Right ventricle myocardium inferior (tissue), 1 donor: ENCODE measurements at regions not wholly inside any gene's neighbourhood (a gene's known extent, or its start where the extent isn't known, plus 50 kb on each side); places are given as distances from the start of the nearest gene placed in this dataset.

Experiments
- ATAC-seq: fragments of 200-7000 bp; cut with Tn5 transposase; one replicate; pipeline ENCODE4 v1.9.1; 2020; ENCODE audit warnings: mild to moderate bottlenecking, moderate library complexity
- DNase-seq: peaks from one replicate; pipeline ENCODE4 v3.0.0; 2021; ENCODE audit errors: missing footprints
- intact Hi-C: fragments of 100-400 bp; cut with DNase I; formaldehyde crosslinking; loops from one replicate; pipeline ENCODE4 v1.11.0; 2022
- donor health status: DM: no; HTN: yes; CAD: no; lungs with severe emphysema.

- no peak for DNase-seq
- intact Hi-C loops = no loop called here
- no peak for ATAC-seq
These were observed 58.6 kb upstream of the DCTD start for GRCh38 chr4:182975806-182976205.

GRCh38 chr4:182973941-182974340 lies 56.8 kb upstream of the DCTD start:
- intact Hi-C loops = no loop called here
- DNase-seq = no peak
- no peak for ATAC-seq

- no peak for DNase-seq
- intact Hi-C loops = no loop called here
- ATAC-seq = no peak
These were observed 56.3 kb upstream of the DCTD start for GRCh38 chr4:182973511-182973911.

- DNase-seq (no peak), ATAC-seq (no peak)
- intact Hi-C loops = no loop called here
These were observed 54.5 kb upstream of the DCTD start for GRCh38 chr4:182971702-182972101.

GRCh38 chr4:182969651-182970279 lies 52.6 kb upstream of the DCTD start:
- ATAC-seq (no peak), DNase-seq (no peak)
- intact Hi-C loops = no loop called here

- intact Hi-C loops = no loop called here
- ATAC-seq = no peak
- DNase-seq = no peak
These were observed 51.9 kb upstream of the DCTD start for GRCh38 chr4:182968917-182969650.

GRCh38 chr4:182967403-182967802 lies 50.2 kb upstream of the DCTD start:
- intact Hi-C loops = no loop called here
- DNase-seq = no peak
- ATAC-seq = no peak
